ENCODE measurements at regions not wholly inside any gene's neighbourhood (a gene's known extent, or its start where the extent isn't known, plus 50 kb on each side); places are given as distances from the start of the nearest gene placed in this dataset.

DNA sequence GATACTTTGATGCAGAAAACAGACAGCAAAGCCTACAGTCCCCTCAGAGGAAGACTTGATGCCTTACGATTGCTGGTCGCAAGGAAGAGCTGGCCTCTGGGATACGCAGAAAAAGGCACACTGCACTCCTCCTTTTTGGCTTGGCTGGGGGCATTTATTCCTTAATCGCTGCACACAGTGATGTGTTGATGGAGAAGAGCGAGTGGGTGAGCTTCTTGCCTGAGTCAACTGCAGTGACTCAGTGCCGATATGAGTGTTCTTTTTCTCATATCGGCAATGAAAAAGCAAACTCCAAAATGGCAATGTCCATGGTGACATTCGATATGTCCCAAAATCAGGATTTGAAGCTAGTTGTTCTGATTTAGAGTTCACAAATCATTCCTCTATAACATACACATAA, 794.8 kb downstream of the HACE1 start:
- no peak for DNase-seq

GRCh38 chr6:104050455-104050854, 809.3 kb downstream of the HACE1 start:
- no peak for DNase-seq

- DNase-seq = no peak
Measured at GRCh38 chr6:104046426-104046825, 813.3 kb downstream of the HACE1 start.

- DNase-seq = no peak
Measured at GRCh38 chr6:104031346-104031745, 828.4 kb downstream of the HACE1 start.

DNA sequence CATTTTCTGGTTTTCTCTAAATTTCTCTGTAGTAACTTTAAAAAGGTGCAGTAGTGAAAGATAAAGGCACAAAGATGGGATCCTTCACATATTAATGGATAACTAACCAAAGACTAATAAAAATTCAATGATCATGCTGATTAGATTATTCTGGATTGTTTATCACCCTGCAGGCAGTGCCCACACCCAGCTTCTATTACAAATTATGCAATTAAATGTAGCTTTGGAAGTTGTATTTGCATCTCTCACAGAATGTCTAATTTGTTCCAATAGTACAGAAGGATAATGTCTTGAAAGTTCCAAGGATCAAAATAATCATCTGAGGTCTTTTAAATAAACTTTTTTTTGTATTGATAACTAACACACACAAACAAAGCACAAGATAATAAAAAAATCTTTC, 837.6 kb downstream of the HACE1 start:
- no peak for DNase-seq

- DNase-seq = no peak
Measured at GRCh38 chr6:104019075-104019753, 840.5 kb downstream of the HACE1 start.

DNA sequence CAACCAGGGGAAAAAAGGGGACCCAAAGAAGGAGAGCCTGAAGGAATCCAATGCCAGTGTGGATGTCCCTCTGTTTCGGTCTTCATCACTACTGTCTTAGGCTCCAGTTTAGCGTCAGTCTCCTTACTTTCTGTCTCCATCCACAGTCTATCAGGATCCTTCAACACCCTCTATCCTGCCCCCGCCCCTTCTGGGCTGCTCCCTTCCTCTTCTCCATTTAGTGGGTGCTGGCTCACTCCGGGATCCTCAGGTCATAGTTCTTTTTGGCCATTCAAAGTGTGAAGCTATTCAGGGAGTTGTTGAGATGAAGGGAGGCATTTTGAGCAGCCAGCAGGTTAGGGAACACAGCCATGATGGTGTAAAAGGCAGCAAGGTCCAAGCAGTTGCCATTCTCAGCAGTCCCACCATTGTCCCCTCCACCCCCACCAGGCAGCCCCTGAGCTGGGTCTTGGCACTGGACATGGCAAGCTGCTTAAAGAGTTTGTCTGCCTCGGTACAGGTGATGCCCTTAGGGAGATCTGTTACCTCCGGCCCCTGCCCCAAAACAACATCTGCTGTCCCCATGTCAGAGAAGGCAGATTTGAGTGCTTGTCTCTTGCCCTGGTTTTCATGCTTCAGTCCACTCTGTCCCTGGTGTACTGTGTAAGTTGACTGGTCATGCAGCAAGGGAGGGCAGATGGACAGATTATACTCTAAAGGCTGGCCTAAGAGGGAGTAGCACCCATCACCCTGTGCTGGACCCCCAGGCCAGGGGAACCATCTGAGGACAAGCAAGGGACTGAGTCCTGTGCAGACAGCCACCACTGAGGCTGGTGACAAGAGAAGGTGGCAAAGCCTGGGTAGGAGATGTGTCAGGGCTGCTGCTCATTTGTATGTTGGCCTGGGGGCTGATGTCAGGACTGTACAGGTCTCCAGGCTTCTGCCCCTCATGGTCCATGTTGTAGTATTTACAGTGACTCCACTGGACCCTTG, 842.0 kb downstream of the HACE1 start:
- no peak for DNase-seq

GRCh38 chr6:104014163-104014959, 845.4 kb downstream of the HACE1 start:
- DNase-seq = no peak

DNA sequence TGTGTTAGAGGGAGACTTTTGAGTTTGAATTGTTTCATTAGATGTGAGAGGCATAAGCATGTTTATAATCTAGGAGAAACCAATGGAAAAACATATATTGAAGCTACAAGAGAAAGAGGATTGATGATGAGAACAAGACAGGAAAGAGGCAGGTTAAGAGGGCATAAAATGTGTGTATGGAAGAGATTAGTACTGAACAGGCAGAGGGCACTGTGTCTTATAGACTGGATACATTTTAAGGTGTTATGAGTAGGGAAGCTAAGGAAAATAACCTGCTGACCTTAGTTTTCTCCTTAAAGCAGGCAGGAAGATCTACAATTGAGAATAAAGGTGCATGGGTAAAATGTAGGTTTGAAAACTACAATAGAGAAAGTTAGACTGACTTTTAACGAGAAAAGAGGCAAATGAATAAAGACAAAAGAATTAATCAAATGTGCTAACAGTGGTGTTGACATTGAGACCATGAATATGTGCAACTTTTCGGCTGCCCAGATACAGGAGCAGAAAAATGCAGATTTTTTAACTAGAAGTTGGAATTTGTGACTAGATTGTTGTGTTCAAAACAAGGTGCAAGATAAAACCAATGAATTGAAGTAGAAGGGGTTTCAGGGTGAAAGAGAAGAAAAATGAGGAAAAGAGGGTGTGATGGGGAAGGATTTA, 846.3 kb downstream of the HACE1 start:
- DNase-seq = no peak

DNA sequence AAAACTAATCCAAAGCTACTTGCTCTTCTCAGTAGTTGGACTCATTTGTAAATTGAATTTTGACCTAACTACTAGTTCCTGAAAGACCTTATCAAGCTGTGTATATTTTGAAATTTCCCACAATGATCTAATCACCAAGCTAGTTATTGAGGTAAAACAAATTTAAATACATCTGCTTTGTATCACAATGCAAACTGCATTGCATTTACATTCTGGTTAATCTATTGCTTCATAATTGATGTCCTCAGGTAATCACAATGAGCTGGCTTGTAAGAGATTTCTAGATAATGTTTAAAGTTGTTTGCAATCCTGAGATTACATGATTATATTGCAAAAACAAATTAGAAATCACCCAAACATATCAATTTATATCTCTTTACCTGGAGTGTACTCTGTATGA, 848.8 kb downstream of the HACE1 start:
- no peak for DNase-seq

DNA sequence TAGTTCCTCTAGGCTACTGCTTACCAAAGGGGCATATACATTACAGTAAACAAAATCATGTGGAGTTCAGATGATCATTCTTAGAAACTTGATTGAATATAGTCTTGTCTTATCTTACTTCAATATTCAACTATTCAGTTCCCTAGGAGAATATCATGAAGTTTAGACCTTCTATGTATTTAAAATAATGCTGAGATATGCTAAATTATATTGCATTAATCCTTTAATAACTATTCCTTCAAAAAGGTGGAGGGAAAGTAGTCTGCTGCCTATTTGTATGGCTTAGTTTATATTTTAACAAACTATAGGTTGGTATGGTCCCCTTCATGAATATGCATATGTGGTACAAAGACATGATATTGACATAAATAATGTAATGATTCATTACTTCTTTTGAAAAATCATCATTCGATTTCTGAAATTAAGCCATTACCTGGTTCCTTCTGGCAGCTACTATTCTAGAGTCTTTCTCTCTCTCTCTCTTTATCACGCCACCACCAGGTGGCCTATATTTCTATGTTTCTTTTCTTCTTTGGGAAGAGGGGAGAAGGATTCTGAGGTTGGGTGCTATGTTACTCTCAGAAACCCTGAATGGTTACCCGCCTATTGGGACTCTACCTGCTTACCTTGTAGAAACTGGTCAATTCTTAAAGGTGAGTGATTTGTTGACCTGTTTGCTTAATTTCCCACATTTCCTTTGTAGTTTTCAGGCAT, 855.8 kb downstream of the HACE1 start:
- DNase-seq = no peak

DNA sequence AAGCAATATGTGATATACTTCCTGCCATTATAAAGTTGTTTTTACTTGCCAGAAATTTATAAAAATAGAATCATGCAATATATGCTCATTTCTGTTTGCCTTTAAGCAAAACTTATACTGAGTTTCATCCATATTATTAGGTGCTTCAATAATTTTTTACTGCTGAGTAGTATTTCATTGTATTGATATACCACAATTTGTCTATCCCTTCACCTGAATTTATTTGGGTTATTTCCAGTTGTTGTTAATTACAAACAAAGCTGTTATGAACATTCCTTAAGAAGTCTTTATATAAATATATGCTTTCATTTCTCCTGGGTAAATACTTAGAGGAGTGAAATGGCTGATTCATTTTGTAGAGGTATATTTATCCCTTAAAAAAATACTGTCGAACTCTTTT, 864.1 kb downstream of the HACE1 start:
- no peak for DNase-seq

- no peak for DNase-seq
Measured at GRCh38 chr6:103983860-103984259, 875.9 kb downstream of the HACE1 start.

DNA sequence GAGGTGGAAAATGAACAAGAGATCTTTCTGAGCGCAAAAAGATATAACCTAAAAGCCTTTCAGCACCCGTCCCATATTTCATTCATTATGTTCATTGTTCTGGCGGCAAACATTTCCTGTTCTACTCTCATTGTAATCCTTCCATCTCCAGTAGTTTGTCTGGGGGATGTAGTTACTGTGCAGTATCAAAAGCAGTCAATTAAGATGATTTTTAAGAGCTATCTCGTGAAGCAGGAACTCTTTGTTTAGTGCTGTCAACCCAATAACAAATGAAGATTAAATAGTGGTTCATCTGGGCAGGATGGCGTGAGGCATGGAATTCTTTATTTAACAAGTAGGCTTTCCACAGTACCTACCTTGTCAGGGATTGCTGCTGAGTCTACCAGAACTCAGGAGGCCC, 876.7 kb downstream of the HACE1 start:
- DNase-seq = no peak

- no peak for DNase-seq
Measured at GRCh38 chr6:103982574-103982973, 877.1 kb downstream of the HACE1 start.

GRCh38 chr6:103979308-103979707, 880.4 kb downstream of the HACE1 start:
- DNase-seq = no peak

GRCh38 chr6:103937389-103937788, 922.3 kb downstream of the HACE1 start:
- DNase-seq = no peak

- peak; percentile 3 for DNase-seq
Measured at GRCh38 chr6:103925317-103925716, 934.4 kb downstream of the HACE1 start.

DNA sequence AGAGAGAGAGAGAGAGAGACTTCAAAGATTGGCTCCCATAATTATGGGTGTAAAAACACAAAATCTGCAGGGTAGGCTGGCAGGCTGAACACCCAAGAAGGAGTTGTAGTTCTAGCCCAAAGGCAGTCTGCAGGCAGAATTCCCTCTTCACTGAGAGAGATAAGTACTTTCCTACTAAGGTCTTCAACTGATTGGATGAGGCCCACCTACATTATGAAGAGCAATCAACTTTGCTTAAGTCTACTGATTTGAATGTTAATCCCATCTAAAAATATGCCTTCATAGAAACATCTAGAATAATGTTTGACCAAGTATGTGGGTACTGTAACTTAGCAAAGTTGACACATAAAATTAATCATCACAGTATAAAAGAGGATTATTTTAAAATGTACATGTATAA, 949.7 kb downstream of the HACE1 start:
- DNase-seq = no peak

- no peak for DNase-seq
Measured at GRCh38 chr6:103908898-103909297, 950.8 kb downstream of the HACE1 start.

GRCh38 chr6:103895136-103895535, 964.6 kb downstream of the HACE1 start:
- DNase-seq = no peak
